GM13977 (cell line): ENCODE measurements at regions not wholly inside any gene's neighbourhood (a gene's known extent, or its start where the extent isn't known, plus 50 kb on each side); places are given as distances from the start of the nearest gene placed in this dataset.

ENCODE experiments used
- DNase-seq: peaks from one replicate; pipeline ENCODE4 v3.0.0; 2012; ENCODE audit warnings: low spot score
- CTCF ChIP-seq: IDR thresholded peaks from 2 replicates; pipeline ENCODE4 v1.5.1; 2012; ENCODE audit warnings: mild to moderate bottlenecking, control low read depth; ENCODE audit not compliant: insufficient read depth; ENCODE audit errors: extremely low read depth, missing control alignments
- in situ Hi-C: fragments of 300-500 bp; cut with MboI; formaldehyde crosslinking; loops from one replicate; pipeline ENCODE4 v1.12.0; 2022; ENCODE audit warnings: low sequenced_read_pairs, low pct_unique_long_range_greater_than_20kb, mixed read lengths, inconsistent platforms; ENCODE audit not compliant: unreplicated experiment

DNA sequence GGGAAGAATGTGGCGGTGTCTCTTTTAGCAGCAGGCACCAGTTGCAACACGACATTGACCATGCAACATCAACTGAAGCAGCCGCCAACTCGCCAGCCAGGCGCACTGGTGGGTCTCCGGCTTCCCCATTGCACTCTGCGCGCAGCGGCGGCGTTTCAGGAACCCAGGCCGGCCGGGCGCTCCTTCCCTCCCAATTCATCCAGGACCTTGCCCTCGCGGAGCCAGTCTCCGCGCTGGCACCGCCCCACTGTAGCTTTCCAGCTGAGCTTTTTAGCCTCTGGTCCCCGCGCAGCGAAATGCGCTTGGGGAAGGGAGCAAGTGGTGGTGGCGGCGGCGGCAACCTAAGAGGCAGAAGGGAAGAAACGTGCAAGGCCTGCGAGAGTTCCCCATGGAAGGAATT lies 297.9 kb upstream of the RIMS1 start:
- DNase-seq: no peak
- no peak for TF ChIP-seq CTCF
- in situ Hi-C loops: no loop called here

DNA sequence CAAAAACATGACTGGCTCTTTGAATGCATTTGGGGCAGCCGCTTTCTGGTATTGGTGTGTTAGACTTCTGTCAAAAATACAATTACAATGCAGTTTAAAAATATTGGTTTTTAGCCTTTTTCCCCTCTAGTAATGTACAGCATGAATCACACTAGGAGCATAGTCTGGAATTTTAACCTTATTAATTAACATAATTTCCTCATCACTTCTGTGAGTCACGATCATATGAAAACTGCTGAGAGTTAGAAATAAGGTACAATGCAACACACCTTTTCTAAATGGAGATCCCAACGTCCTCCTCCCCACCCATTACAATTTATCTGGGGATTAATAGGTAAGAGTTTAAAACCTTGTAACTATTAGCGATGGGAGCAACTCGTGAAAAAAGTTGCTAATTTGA lies 297.1 kb upstream of the RIMS1 start:
- in situ Hi-C loops: no loop called here
- TF ChIP-seq CTCF: no peak
- DNase-seq: no peak

GRCh38 chr6:71592643-71593042 lies 293.7 kb upstream of the RIMS1 start:
- DNase-seq: no peak

DNA sequence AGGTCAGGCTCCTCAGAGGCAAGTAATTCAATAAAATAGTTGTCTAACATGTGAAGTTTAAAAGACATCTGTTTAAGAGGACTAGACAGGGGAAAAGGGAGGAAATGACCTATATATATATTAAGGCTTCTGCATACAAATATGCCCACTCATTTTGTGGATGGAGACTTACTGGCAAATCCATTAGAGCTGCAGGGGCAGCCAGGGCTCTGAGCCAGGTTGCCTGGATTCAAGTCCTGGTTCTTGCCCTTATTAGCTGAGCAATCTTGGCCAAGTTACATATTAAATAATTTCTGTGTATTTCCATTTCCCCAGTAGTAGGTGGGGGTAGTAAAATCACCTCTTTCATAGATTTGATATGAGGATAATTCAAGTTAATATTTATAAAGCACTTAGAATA lies 287.0 kb upstream of the RIMS1 start:
- no peak for DNase-seq
- TF ChIP-seq CTCF: no peak
- in situ Hi-C loops: no loop called here

More at GRCh38 chr6:71592643-71593042, 293.7 kb upstream of the RIMS1 start:
- TF ChIP-seq CTCF: no peak
- in situ Hi-C loops: no loop called here

- in situ Hi-C loops: no loop called here
- no peak for DNase-seq
- no peak for TF ChIP-seq CTCF
Measured at GRCh38 chr6:71602385-71603007, 283.9 kb upstream of the RIMS1 start.

GRCh38 chr6:71603021-71603420 lies 283.3 kb upstream of the RIMS1 start:
- in situ Hi-C loops: no loop called here
- no peak for DNase-seq
- no peak for TF ChIP-seq CTCF
